Muscle layer of duodenum (tissue), 2 donors: ENCODE measurements at regions not wholly inside any gene's neighbourhood (a gene's known extent, or its start where the extent isn't known, plus 50 kb on each side); places are given as distances from the start of the nearest gene placed in this dataset.
"Not testable (repeated sequence)": the region's sequence is repeated elsewhere in the genome, so short reads cannot be mapped to it uniquely, and the experiment has no call there.

ENCODE experiments used
- H3K27ac ChIP-seq: one replicate; pipeline ENCODE4 v1.7.0; 2013; ENCODE audit warnings: mild to moderate bottlenecking, low read length
- H3K27me3 ChIP-seq: one replicate; pipeline ENCODE4 v1.7.0; 2013; ENCODE audit warnings: low read depth, mild to moderate bottlenecking, control low read depth, low read length
- H3K36me3 ChIP-seq, 2 donors: one replicate each; pipeline ENCODE4 v1.7.0; 2013; ENCODE audit warnings: low read length in 2 of 2, control low read depth in 1 of 2, mild to moderate bottlenecking in 1 of 2; ENCODE audit not compliant: insufficient read depth in 2 of 2, control insufficient read depth in 1 of 2
- H3K4me1 ChIP-seq, 2 donors: one replicate each; pipeline ENCODE4 v1.7.0; 2013; ENCODE audit warnings: low read length in 2 of 2, mild to moderate bottlenecking in 2 of 2, control low read depth in 1 of 2, moderate library complexity in 1 of 2; ENCODE audit not compliant: insufficient read depth in 2 of 2, control insufficient read depth in 1 of 2
- H3K4me3 ChIP-seq, 2 donors: one replicate each; pipeline ENCODE4 v1.7.0; 2013; ENCODE audit warnings: low read length in 2 of 2, low read depth in 1 of 2, mild to moderate bottlenecking in 1 of 2
- H3K9me3 ChIP-seq, 2 donors: one replicate each; pipeline ENCODE4 v1.7.0; 2013; ENCODE audit warnings: low read length in 2 of 2, control low read depth in 1 of 2, mild to moderate bottlenecking in 1 of 2; ENCODE audit not compliant: control insufficient read depth in 1 of 2
- donor health status: healthy.

GRCh38 chr10:53342531-53342930 is 569.9 kb upstream of the MBL2 start:
- not testable (repeated sequence) for H3K27me3 ChIP-seq, H3K36me3 ChIP-seq, H3K4me3 ChIP-seq, H3K9me3 ChIP-seq, H3K27ac ChIP-seq, H3K4me1 ChIP-seq

GRCh38 chr10:53338199-53338598 is 565.6 kb upstream of the MBL2 start:
- not testable (repeated sequence) for H3K4me3 ChIP-seq, H3K4me1 ChIP-seq, H3K9me3 ChIP-seq, H3K36me3 ChIP-seq, H3K27ac ChIP-seq, H3K27me3 ChIP-seq

GRCh38 chr10:53335803-53336422 is 563.3 kb upstream of the MBL2 start:
- not testable (repeated sequence) for H3K4me3 ChIP-seq, H3K27ac ChIP-seq, H3K9me3 ChIP-seq, H3K4me1 ChIP-seq, H3K27me3 ChIP-seq, H3K36me3 ChIP-seq

GRCh38 chr10:53331460-53331859 is 558.9 kb upstream of the MBL2 start:
- Histone ChIP-seq H3K4me1 (no peaks in the 10 kb centered on the region), H3K27ac (no peak overlapping the region), H3K36me3 (no peaks in the 10 kb centered on the region), H3K4me3 (no peak overlapping the region), H3K27me3 (no peaks in the 10 kb centered on the region), H3K9me3 (peaks cover 0 to 2% of the 10 kb centered on the region in 2 donors)

GRCh38 chr10:53326401-53327305 is 554.1 kb upstream of the MBL2 start:
- not testable (repeated sequence) for H3K9me3 ChIP-seq, H3K27me3 ChIP-seq, H3K4me1 ChIP-seq, H3K27ac ChIP-seq, H3K36me3 ChIP-seq, H3K4me3 ChIP-seq

- H3K9me3 ChIP-seq, result no peaks in the 10 kb centered on the region
- no peak overlapping the region for H3K4me3 ChIP-seq
- H3K36me3 ChIP-seq, result no peaks in the 10 kb centered on the region
- H3K4me1 ChIP-seq, result no peaks in the 10 kb centered on the region
- no peaks in the 10 kb centered on the region for H3K27me3 ChIP-seq
- H3K27ac ChIP-seq, result no peak overlapping the region
Observed at GRCh38 chr10:53325066-53325465, 552.5 kb upstream of the MBL2 start.

GRCh38 chr10:53315709-53316108 is 543.1 kb upstream of the MBL2 start:
- Histone ChIP-seq H3K27ac (no peak overlapping the region), H3K4me3 (no peak overlapping the region), H3K27me3 (no peaks in the 10 kb centered on the region), H3K4me1 (no peaks in the 10 kb centered on the region), H3K9me3 (no peaks in the 10 kb centered on the region), H3K36me3 (no peaks in the 10 kb centered on the region)

- H3K27ac ChIP-seq, result no peak overlapping the region
- H3K27me3 ChIP-seq, result no peaks in the 10 kb centered on the region
- no peak overlapping the region for H3K4me3 ChIP-seq
- no peaks in the 10 kb centered on the region for H3K4me1 ChIP-seq
- H3K36me3 ChIP-seq, result no peaks in the 10 kb centered on the region
- H3K9me3 ChIP-seq, result no peaks in the 10 kb centered on the region
Observed at GRCh38 chr10:53314876-53315275, 542.3 kb upstream of the MBL2 start.

- no peaks in the 10 kb centered on the region for H3K27me3 ChIP-seq
- H3K4me3 ChIP-seq, result no peak overlapping the region
- H3K4me1 ChIP-seq, result no peaks in the 10 kb centered on the region
- no peaks in the 10 kb centered on the region for H3K36me3 ChIP-seq
- no peak overlapping the region for H3K27ac ChIP-seq
- H3K9me3 ChIP-seq, result peaks cover 0 to 3% of the 10 kb centered on the region in 2 donors
Observed at GRCh38 chr10:53298443-53298842, 525.9 kb upstream of the MBL2 start.

- Histone ChIP-seq H3K27me3 (no peaks in the 10 kb centered on the region), H3K36me3 (no peaks in the 10 kb centered on the region), H3K4me1 (no peaks in the 10 kb centered on the region), H3K4me3 (no peak overlapping the region), H3K27ac (no peak overlapping the region), H3K9me3 (no peaks in the 10 kb centered on the region)
Observed at GRCh38 chr10:53284615-53285182, 512.1 kb upstream of the MBL2 start.

GRCh38 chr10:53276797-53277196 is 504.2 kb upstream of the MBL2 start:
- H3K27me3 ChIP-seq, result no peaks in the 10 kb centered on the region
- no peaks in the 10 kb centered on the region for H3K36me3 ChIP-seq
- H3K4me1 ChIP-seq, result no peaks in the 10 kb centered on the region
- H3K27ac ChIP-seq, result no peak overlapping the region
- H3K4me3 ChIP-seq, result no peak overlapping the region
- H3K9me3 ChIP-seq, result peaks cover 0 to 6% of the 10 kb centered on the region in 2 donors
